ENCODE measurements at regions not wholly inside any gene's neighbourhood (a gene's known extent, or its start where the extent isn't known, plus 50 kb on each side); places are given as distances from the start of the nearest gene placed in this dataset.

DNA sequence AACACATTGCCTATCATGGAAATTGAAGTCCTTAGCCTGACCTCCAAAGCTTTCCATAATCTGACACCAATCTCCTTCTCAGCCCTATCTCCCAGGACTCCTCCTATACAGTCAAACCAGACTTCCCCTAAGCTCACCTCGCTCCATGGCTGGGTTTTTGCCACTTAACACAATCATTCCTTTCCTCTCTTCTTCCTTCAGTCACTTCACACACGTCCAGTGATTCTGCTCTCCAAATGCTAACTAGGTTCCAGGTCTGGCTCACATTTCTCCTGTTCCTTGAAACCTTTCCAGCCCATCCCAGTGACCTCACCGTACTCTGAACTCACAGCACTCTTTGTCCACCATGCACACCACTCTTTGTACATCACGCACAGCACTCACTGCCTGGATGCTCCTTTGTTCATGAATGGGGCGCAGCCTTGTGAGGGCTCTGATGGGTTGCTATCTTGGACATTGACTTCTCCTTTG is 98.4 kb downstream of the GLUL start (continued):
- TF ChIP-seq, protein P1, sequence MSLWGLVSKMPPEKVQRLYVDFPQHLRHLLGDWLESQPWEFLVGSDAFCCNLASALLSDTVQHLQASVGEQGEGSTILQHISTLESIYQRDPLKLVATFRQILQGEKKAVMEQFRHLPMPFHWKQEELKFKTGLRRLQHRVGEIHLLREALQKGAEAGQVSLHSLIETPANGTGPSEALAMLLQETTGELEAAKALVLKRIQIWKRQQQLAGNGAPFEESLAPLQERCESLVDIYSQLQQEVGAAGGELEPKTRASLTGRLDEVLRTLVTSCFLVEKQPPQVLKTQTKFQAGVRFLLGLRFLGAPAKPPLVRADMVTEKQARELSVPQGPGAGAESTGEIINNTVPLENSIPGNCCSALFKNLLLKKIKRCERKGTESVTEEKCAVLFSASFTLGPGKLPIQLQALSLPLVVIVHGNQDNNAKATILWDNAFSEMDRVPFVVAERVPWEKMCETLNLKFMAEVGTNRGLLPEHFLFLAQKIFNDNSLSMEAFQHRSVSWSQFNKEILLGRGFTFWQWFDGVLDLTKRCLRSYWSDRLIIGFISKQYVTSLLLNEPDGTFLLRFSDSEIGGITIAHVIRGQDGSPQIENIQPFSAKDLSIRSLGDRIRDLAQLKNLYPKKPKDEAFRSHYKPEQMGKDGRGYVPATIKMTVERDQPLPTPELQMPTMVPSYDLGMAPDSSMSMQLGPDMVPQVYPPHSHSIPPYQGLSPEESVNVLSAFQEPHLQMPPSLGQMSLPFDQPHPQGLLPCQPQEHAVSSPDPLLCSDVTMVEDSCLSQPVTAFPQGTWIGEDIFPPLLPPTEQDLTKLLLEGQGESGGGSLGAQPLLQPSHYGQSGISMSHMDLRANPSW (CRISPR knock-in tag; IDR thresholded peaks at IDR 0.05; ENCODE audit: borderline replicate concordance) = no peak; the same call in 1 of the 2 replicates
- TF ChIP-seq, protein P2, sequence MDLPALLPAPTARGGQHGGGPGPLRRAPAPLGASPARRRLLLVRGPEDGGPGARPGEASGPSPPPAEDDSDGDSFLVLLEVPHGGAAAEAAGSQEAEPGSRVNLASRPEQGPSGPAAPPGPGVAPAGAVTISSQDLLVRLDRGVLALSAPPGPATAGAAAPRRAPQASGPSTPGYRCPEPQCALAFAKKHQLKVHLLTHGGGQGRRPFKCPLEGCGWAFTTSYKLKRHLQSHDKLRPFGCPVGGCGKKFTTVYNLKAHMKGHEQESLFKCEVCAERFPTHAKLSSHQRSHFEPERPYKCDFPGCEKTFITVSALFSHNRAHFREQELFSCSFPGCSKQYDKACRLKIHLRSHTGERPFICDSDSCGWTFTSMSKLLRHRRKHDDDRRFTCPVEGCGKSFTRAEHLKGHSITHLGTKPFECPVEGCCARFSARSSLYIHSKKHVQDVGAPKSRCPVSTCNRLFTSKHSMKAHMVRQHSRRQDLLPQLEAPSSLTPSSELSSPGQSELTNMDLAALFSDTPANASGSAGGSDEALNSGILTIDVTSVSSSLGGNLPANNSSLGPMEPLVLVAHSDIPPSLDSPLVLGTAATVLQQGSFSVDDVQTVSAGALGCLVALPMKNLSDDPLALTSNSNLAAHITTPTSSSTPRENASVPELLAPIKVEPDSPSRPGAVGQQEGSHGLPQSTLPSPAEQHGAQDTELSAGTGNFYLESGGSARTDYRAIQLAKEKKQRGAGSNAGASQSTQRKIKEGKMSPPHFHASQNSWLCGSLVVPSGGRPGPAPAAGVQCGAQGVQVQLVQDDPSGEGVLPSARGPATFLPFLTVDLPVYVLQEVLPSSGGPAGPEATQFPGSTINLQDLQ (CRISPR knock-in tag; IDR thresholded peaks at IDR 0.05) = no peak
- TF ChIP-seq, protein P3, sequence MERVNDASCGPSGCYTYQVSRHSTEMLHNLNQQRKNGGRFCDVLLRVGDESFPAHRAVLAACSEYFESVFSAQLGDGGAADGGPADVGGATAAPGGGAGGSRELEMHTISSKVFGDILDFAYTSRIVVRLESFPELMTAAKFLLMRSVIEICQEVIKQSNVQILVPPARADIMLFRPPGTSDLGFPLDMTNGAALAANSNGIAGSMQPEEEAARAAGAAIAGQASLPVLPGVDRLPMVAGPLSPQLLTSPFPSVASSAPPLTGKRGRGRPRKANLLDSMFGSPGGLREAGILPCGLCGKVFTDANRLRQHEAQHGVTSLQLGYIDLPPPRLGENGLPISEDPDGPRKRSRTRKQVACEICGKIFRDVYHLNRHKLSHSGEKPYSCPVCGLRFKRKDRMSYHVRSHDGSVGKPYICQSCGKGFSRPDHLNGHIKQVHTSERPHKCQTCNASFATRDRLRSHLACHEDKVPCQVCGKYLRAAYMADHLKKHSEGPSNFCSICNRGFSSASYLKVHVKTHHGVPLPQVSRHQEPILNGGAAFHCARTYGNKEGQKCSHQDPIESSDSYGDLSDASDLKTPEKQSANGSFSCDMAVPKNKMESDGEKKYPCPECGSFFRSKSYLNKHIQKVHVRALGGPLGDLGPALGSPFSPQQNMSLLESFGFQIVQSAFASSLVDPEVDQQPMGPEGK (CRISPR knock-in tag; IDR thresholded peaks at IDR 0.05) = peak; percentile 59; the same call in 1 of the 2 replicates
- TF ChIP-seq ZNF383 (CRISPR knock-in tag; IDR thresholded peaks at IDR 0.05; ENCODE audit: borderline replicate concordance) = no peak
- TF ChIP-seq ZNF446 (CRISPR knock-in tag; IDR thresholded peaks at IDR 0.05) = no peak
- peak; percentile 55 for TF ChIP-seq TBX2 (CRISPR knock-in tag; IDR thresholded peaks at IDR 0.05; ENCODE audit: borderline replicate concordance)
- no peak for TF ChIP-seq PHF5A (CRISPR knock-in tag; IDR thresholded peaks at IDR 0.05; ENCODE audit: low read depth, unreplicated experiment)
- TF ChIP-seq ZBTB20 (CRISPR knock-in tag; IDR thresholded peaks at IDR 0.05; ENCODE audit: borderline replicate concordance, low read depth) = no peak; the same call in 1 of the 2 replicates
- no peak for TF ChIP-seq ZNF143 (CRISPR knock-in tag; IDR thresholded peaks at IDR 0.05)
- TF ChIP-seq, protein P4, sequence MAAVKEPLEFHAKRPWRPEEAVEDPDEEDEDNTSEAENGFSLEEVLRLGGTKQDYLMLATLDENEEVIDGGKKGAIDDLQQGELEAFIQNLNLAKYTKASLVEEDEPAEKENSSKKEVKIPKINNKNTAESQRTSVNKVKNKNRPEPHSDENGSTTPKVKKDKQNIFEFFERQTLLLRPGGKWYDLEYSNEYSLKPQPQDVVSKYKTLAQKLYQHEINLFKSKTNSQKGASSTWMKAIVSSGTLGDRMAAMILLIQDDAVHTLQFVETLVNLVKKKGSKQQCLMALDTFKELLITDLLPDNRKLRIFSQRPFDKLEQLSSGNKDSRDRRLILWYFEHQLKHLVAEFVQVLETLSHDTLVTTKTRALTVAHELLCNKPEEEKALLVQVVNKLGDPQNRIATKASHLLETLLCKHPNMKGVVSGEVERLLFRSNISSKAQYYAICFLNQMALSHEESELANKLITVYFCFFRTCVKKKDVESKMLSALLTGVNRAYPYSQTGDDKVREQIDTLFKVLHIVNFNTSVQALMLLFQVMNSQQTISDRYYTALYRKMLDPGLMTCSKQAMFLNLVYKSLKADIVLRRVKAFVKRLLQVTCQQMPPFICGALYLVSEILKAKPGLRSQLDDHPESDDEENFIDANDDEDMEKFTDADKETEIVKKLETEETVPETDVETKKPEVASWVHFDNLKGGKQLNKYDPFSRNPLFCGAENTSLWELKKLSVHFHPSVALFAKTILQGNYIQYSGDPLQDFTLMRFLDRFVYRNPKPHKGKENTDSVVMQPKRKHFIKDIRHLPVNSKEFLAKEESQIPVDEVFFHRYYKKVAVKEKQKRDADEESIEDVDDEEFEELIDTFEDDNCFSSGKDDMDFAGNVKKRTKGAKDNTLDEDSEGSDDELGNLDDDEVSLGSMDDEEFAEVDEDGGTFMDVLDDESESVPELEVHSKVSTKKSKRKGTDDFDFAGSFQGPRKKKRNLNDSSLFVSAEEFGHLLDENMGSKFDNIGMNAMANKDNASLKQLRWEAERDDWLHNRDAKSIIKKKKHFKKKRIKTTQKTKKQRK (IDR thresholded peaks at IDR 0.05; ENCODE audit: low read length) = no peak
- TF ChIP-seq, protein P5, sequence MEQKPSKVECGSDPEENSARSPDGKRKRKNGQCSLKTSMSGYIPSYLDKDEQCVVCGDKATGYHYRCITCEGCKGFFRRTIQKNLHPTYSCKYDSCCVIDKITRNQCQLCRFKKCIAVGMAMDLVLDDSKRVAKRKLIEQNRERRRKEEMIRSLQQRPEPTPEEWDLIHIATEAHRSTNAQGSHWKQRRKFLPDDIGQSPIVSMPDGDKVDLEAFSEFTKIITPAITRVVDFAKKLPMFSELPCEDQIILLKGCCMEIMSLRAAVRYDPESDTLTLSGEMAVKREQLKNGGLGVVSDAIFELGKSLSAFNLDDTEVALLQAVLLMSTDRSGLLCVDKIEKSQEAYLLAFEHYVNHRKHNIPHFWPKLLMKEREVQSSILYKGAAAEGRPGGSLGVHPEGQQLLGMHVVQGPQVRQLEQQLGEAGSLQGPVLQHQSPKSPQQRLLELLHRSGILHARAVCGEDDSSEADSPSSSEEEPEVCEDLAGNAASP (CRISPR knock-in tag; IDR thresholded peaks at IDR 0.05; ENCODE audit: borderline replicate concordance) = peak; percentile 87; the same call in 1 of the 2 replicates
- peak; percentile 70 for TF ChIP-seq NR2F6 (IDR thresholded peaks at IDR 0.05)
- TF ChIP-seq NR2F6 (CRISPR knock-in tag; IDR thresholded peaks at IDR 0.05) = peak; percentile 89
- no peak for TF ChIP-seq SUZ12 (IDR thresholded peaks at IDR 0.05; ENCODE audit: low read depth, low read length)
- TF ChIP-seq PHF21A (CRISPR knock-in tag; IDR thresholded peaks at IDR 0.05) = no peak
- TF ChIP-seq, protein P6, sequence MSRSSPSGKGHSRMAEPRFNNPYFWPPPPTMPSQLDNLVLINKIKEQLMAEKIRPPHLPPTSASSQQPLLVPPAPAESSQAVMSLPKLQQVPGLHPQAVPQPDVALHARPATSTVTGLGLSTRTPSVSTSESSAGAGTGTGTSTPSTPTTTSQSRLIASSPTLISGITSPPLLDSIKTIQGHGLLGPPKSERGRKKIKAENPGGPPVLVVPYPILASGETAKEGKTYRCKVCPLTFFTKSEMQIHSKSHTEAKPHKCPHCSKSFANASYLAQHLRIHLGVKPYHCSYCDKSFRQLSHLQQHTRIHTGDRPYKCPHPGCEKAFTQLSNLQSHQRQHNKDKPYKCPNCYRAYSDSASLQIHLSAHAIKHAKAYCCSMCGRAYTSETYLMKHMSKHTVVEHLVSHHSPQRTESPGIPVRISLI (CRISPR knock-in tag; IDR thresholded peaks at IDR 0.05; ENCODE audit: borderline replicate concordance) = no peak
- no peak for TF ChIP-seq TBX3 (IDR thresholded peaks at IDR 0.05; ENCODE audit: borderline replicate concordance)
